Thoracic aorta (tissue), 2 donors: ENCODE measurements at regions not wholly inside any gene's neighbourhood (a gene's known extent, or its start where the extent isn't known, plus 50 kb on each side); places are given as distances from the start of the nearest gene placed in this dataset.

Experiments
- ATAC-seq: fragments of 150-250 bp; one replicate; pipeline ENCODE4 v1.8.0; 2017; ENCODE audit warnings: low read depth; ENCODE audit not compliant: insufficient number of reproducible peaks, low FRiP score
- DNase-seq: peaks from one replicate; pipeline ENCODE4 v3.0.0-alpha.2; 2020; ENCODE audit warnings: low spot score
- H3K27ac ChIP-seq, 2 donors: fragments of 200-600 bp; sonication (generic); 1 replicate in 1 of 2; 2 replicates in 1 of 2; pipeline ENCODE4 v1.5.1; 2016; ENCODE audit warnings: mild to moderate bottlenecking in 2 of 2, moderate library complexity in 2 of 2
- H3K27me3 ChIP-seq: fragments of 200-600 bp; sonication (generic); replicated peaks from 2 replicates; pipeline ENCODE4 v1.6.0; 2016; ENCODE audit warnings: mild to moderate bottlenecking; ENCODE audit not compliant: insufficient read depth
- H3K36me3 ChIP-seq: fragments of 200-600 bp; sonication (generic); one replicate; pipeline ENCODE4 v1.5.1; 2016
- H3K4me1 ChIP-seq, 2 donors: fragments of 200-600 bp; sonication (generic); 1 replicate in 1 of 2; 2 replicates in 1 of 2; pipeline versions ENCODE4 v1.5.1 to v1.6.0; 2016; ENCODE audit warnings: low read depth in 2 of 2, mild to moderate bottlenecking in 1 of 2; ENCODE audit not compliant: control insufficient read depth in 1 of 2
- H3K4me3 ChIP-seq: fragments of 200-600 bp; sonication (generic); 2 replicates; pipeline ENCODE4 v1.5.1; 2016; ENCODE audit warnings: mild to moderate bottlenecking
- H3K9me3 ChIP-seq: fragments of 200-600 bp; sonication (generic); 2 replicates; pipeline ENCODE4 v1.5.1; 2016
- TF ChIP-seq, protein P1 (sequence below): fragments of 200-600 bp; sonication (generic); IDR thresholded peaks from one replicate; pipeline ENCODE4 v1.5.1; 2019; ENCODE audit warnings: antibody characterized with exemption

DNA sequence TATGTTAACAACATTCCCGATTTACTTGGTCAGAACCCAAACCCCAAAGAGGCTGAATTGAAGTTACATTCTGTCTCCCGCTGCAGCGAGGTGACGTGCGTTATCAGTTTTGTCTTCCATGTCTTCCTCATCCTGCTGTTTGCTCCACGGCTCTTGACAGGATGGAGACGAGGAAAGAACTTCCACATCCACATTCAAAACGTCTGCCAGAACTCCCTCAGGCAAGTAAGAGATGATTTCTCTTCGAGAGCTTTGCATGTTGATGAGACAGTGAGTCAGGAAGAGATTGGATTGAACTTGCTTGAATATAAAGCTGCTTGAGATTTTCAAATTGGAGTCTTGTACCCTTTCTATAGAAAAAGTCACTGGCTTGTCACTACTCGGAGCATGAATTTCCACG lies 242.6 kb downstream of the AUH start:
- peak overlapping the region; percentile 64 for H3K4me3 ChIP-seq
- H3K4me1 ChIP-seq: peaks cover 15 to 48% of the 10 kb centered on the region in 2 donors
- no peaks in the 10 kb centered on the region for H3K36me3 ChIP-seq
- H3K27me3 ChIP-seq: no peaks in the 10 kb centered on the region
- TF ChIP-seq, protein P1, sequence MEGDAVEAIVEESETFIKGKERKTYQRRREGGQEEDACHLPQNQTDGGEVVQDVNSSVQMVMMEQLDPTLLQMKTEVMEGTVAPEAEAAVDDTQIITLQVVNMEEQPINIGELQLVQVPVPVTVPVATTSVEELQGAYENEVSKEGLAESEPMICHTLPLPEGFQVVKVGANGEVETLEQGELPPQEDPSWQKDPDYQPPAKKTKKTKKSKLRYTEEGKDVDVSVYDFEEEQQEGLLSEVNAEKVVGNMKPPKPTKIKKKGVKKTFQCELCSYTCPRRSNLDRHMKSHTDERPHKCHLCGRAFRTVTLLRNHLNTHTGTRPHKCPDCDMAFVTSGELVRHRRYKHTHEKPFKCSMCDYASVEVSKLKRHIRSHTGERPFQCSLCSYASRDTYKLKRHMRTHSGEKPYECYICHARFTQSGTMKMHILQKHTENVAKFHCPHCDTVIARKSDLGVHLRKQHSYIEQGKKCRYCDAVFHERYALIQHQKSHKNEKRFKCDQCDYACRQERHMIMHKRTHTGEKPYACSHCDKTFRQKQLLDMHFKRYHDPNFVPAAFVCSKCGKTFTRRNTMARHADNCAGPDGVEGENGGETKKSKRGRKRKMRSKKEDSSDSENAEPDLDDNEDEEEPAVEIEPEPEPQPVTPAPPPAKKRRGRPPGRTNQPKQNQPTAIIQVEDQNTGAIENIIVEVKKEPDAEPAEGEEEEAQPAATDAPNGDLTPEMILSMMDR: no peak
- peak overlapping the region; percentile 83 to 84 for H3K27ac ChIP-seq
- DNase-seq (no peak), ATAC-seq (no peak)
- no peaks in the 10 kb centered on the region for H3K9me3 ChIP-seq

DNA sequence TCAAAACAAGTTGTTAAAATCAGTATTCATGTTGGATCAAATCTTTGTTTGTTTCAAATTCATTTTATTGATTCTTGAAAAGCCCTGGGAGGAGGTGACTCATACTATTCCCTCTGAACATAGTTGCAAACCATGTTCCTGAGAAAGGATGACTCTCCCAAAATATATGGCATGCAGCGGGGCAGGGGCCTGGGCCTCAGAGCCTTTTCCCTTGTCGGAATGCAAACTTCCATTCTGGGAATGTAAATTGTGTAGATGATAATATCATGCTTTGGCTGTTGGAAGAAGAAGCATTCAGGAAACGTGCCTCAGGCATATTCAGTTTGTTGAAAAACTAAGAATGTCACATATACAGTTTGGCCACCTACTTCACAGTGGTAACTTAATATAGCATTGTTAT lies 242.0 kb downstream of the AUH start:
- H3K4me3 ChIP-seq: no peak overlapping the region
- no peak for ATAC-seq
- H3K27me3 ChIP-seq: no peaks in the 10 kb centered on the region
- TF ChIP-seq, protein P1: no peak
- DNase-seq: no peak
- H3K36me3 ChIP-seq: no peaks in the 10 kb centered on the region
- peak overlapping the region; percentile 83 to 84 for H3K27ac ChIP-seq
- no peaks in the 10 kb centered on the region for H3K9me3 ChIP-seq
- peaks cover 15 to 48% of the 10 kb centered on the region in 2 donors for H3K4me1 ChIP-seq

DNA sequence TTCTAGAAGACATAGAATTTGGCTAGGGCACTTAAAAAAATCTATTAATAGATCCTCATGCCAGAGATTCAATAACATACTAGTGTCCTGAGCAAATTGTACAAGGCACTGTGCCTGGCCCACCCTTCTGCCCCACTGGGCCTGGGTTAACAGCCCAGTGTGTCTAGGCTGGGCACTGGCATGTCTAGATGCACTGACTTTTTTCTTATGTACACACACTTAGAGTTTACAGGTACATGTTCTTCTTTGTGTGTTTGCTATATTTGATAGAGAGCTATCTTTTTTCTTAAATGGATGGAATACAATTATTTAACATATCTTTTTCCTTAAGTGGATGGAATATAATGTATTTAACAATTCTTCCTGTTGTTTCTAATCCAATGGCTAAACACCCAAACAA lies 241.5 kb downstream of the AUH start:
- Histone ChIP-seq H3K4me3 (no peak overlapping the region), H3K4me1 (peaks cover 15 to 48% of the 10 kb centered on the region in 2 donors), H3K27me3 (no peaks in the 10 kb centered on the region), H3K36me3 (no peaks in the 10 kb centered on the region), H3K27ac (peak overlapping the region; percentile 83 to 84), H3K9me3 (no peaks in the 10 kb centered on the region)
- no peak for ATAC-seq
- TF ChIP-seq, protein P1: no peak
- no peak for DNase-seq

DNA sequence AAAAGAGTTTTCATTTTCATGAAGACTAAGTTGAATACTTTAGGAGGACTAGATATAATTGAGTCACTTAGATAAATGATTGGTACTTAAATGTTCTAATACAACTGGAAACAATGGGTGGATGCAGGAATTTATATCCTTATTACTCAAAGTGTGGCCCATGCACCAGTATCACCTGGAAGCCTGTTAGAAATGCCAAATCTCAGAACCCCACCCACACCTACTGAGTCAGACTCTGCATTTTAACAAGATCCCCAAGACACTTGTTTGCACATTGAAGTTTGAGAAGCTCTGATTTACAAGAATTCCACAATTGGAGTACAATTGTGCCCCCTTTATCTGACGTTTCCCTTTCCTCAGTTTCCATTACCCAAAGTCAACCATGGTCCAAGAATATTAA lies 239.0 kb downstream of the AUH start:
- TF ChIP-seq, protein P1: no peak
- Histone ChIP-seq H3K27me3 (no peaks in the 10 kb centered on the region), H3K4me1 (peaks cover 15 to 28% of the 10 kb centered on the region in 2 donors), H3K36me3 (no peaks in the 10 kb centered on the region), H3K27ac (no peak overlapping the region), H3K4me3 (no peak overlapping the region), H3K9me3 (no peaks in the 10 kb centered on the region)
- DNase-seq: no peak
- ATAC-seq: no peak

DNA sequence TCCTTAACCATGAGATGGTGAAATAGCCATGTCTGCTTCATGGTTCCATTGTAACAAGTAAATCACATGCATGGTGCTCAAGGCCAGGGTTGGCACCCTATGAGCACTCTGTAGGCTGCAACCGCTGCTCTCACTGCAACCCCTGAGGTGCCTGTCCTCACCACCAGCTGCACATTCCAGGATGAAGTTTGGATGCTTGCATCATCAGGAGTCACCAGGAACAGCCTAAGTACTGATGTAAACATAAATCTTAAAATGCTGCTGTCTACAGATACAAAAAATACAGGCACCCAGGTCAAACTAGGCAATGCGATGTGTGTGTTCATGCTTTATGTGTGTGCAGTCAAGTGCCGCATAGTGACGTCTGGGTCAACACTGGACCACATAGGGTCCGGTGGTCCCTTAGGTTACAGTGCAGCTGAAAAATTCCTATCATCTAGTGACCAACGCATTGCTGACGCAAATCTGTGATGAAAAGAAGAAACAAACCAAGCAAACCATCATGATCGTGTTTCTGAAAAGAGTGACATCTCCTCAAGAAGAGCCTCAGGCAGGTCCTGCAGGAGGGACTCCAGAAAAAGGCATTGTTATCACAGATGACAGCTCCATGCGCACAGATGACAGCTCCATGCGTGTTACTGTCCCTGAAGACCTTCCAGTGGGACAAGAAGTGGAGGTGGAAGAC lies 234.8 kb downstream of the AUH start:
- Histone ChIP-seq H3K27me3 (no peaks in the 10 kb centered on the region), H3K36me3 (no peaks in the 10 kb centered on the region), H3K27ac (no peak overlapping the region), H3K4me1 (no peaks in the 10 kb centered on the region), H3K4me3 (no peak overlapping the region), H3K9me3 (no peaks in the 10 kb centered on the region)
- DNase-seq (no peak), ATAC-seq (no peak)
- TF ChIP-seq, protein P1: no peak
